ENCODE measurements at regions not wholly inside any gene's neighbourhood (a gene's known extent, or its start where the extent isn't known, plus 50 kb on each side); places are given as distances from the start of the nearest gene placed in this dataset.

DNA sequence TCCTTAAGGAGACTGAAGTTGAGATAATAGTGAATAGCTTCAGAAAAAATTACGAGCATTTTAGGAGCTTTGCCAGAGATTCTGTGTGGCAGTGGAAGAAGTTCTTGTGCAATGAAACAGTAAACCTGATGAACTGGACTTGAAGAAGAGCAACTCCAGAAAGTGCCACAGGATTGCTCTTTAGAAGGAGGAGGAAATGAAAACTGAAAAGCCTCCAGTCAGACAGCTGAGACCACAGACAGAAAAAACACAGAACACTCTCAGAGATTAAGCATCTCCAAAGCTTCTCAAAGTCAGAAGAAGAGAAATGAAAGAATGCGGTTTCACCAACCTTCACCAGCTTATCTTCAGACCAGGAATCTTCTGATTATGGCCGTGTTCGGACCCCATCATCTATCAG is 329.7 kb upstream of the CNTNAP5 start:
- no peak overlapping the region for H2AFZ ChIP-seq (ENCODE audit: control insufficient read depth, low read depth, low read length)
- no peaks in the 10 kb centered on the region for H3K79me2 ChIP-seq (ENCODE audit: control insufficient read depth, insufficient read depth, low read length)
- no peaks in the 10 kb centered on the region for H3K4me1 ChIP-seq (ENCODE audit: control insufficient read depth, insufficient read depth, low read length)
- intact Hi-C loops (cut with micrococcal nuclease; ENCODE audit: unreplicated experiment) (no loop called here), in situ Hi-C loops (cut with MboI) (no loop called here)
- H3K27me3 ChIP-seq (replicated peaks in 1 of 2; ENCODE audit: control insufficient read depth in 2 of 2, insufficient read depth in 2 of 2, low read length in 1 of 2) = no peaks in the 10 kb centered on the region
- H3K9ac ChIP-seq (ENCODE audit: control insufficient read depth, insufficient read depth, low read length) = no peak overlapping the region
- H3K4me2 ChIP-seq (ENCODE audit: control insufficient read depth, insufficient read depth) = no peak overlapping the region
- ATAC-seq (no peak), FAIRE-seq (no peak), DNase-seq (ENCODE audit: low read depth, low spot score) (no peak)
- WGBS (ENCODE audit: insufficient coverage, insufficient replicate concordance, low lambda C conversion rate, missing lambda C conversion rate) = 1% methylated on average over 4 of the region's 4 CpGs
- no peaks in the 10 kb centered on the region for H3K36me3 ChIP-seq (ENCODE audit: control insufficient read depth in 2 of 2, insufficient read depth in 2 of 2, low read length in 1 of 2)
- H4K20me1 ChIP-seq (ENCODE audit: control insufficient read depth, insufficient read depth) = no peaks in the 10 kb centered on the region
- ChIA-PET SMC1A (ENCODE audit: uncharacterized antibody, unreplicated experiment) (no interaction called here), POLR2A (no interaction called here), RAD21 (ENCODE audit: unreplicated experiment) (no interaction called here), CTCF (no interaction called here)
- no peaks in the 10 kb centered on the region for H3K9me3 ChIP-seq (replicated peaks; ENCODE audit: control insufficient read depth, insufficient read depth, low read length)
- TF ChIP-seq NFYB (IDR thresholded peaks at IDR 0.05; ENCODE audit: insufficient read depth, low read depth, low read length) (no peak), ESRRA (IDR thresholded peaks at IDR 0.05; ENCODE audit: low read length) (no peak), TARDBP (IDR thresholded peaks at IDR 0.05; ENCODE audit: borderline replicate concordance) (no peak), EZH2 (IDR thresholded peaks at IDR 0.05; ENCODE audit: borderline replicate concordance, control insufficient read depth, low read depth, low read length) (no peak)
- TF ChIP-seq, protein P1, sequence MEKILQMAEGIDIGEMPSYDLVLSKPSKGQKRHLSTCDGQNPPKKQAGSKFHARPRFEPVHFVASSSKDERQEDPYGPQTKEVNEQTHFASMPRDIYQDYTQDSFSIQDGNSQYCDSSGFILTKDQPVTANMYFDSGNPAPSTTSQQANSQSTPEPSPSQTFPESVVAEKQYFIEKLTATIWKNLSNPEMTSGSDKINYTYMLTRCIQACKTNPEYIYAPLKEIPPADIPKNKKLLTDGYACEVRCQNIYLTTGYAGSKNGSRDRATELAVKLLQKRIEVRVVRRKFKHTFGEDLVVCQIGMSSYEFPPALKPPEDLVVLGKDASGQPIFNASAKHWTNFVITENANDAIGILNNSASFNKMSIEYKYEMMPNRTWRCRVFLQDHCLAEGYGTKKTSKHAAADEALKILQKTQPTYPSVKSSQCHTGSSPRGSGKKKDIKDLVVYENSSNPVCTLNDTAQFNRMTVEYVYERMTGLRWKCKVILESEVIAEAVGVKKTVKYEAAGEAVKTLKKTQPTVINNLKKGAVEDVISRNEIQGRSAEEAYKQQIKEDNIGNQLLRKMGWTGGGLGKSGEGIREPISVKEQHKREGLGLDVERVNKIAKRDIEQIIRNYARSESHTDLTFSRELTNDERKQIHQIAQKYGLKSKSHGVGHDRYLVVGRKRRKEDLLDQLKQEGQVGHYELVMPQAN (conservative IDR thresholded peaks at IDR 0.05) = no peak
- no peak overlapping the region for H3K4me3 ChIP-seq
- BruUV-seq (replicated peaks) = no TSS peak
- H3K27ac ChIP-seq (ENCODE audit: control insufficient read depth, insufficient read depth) = no peak overlapping the region

DNA sequence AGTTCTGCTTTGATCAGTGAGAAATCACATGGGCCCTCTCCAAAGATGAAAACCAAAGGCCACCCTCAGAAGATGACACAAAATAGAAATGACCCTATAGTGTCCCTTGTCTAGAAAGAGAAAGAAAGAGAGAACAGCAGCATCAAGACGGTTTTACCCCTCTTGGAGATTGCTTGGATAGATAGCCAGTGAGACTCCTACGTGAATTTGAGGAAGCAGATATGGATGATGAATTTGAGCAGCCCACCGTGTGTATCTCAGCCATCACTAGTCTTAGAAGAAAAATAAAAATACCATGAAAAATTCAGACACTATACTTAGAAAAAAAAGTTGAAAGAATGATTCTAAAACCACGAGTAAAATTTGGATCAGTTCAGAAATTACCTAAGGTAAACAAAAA is 329.1 kb upstream of the CNTNAP5 start:
- FAIRE-seq (no peak), ATAC-seq (no peak), DNase-seq (ENCODE audit: low read depth, low spot score) (no peak)
- intact Hi-C loops (cut with micrococcal nuclease; ENCODE audit: unreplicated experiment) (no loop called here), in situ Hi-C loops (cut with MboI) (no loop called here)
- H3K36me3 ChIP-seq (ENCODE audit: control insufficient read depth in 2 of 2, insufficient read depth in 2 of 2, low read length in 1 of 2) = no peaks in the 10 kb centered on the region
- ChIA-PET SMC1A (ENCODE audit: uncharacterized antibody, unreplicated experiment) (no interaction called here), POLR2A (no interaction called here), RAD21 (ENCODE audit: unreplicated experiment) (no interaction called here), CTCF (no interaction called here)
- WGBS (ENCODE audit: insufficient coverage, insufficient replicate concordance, low lambda C conversion rate, missing lambda C conversion rate) = 0% methylated on average over 4 of the region's 4 CpGs
- H2AFZ ChIP-seq (ENCODE audit: control insufficient read depth, low read depth, low read length) = no peak overlapping the region
- H3K4me3 ChIP-seq = no peak overlapping the region
- no peak overlapping the region for H3K27ac ChIP-seq (ENCODE audit: control insufficient read depth, insufficient read depth)
- H3K9ac ChIP-seq (ENCODE audit: control insufficient read depth, insufficient read depth, low read length) = no peak overlapping the region
- no peaks in the 10 kb centered on the region for H3K9me3 ChIP-seq (replicated peaks; ENCODE audit: control insufficient read depth, insufficient read depth, low read length)
- no peaks in the 10 kb centered on the region for H3K79me2 ChIP-seq (ENCODE audit: control insufficient read depth, insufficient read depth, low read length)
- no peaks in the 10 kb centered on the region for H4K20me1 ChIP-seq (ENCODE audit: control insufficient read depth, insufficient read depth)
- H3K27me3 ChIP-seq (replicated peaks in 1 of 2; ENCODE audit: control insufficient read depth in 2 of 2, insufficient read depth in 2 of 2, low read length in 1 of 2) = no peaks in the 10 kb centered on the region
- H3K4me2 ChIP-seq (ENCODE audit: control insufficient read depth, insufficient read depth) = no peak overlapping the region
- H3K4me1 ChIP-seq (ENCODE audit: control insufficient read depth, insufficient read depth, low read length) = no peaks in the 10 kb centered on the region
- BruUV-seq (replicated peaks) = no TSS peak
- no peak for TF ChIP-seq SREBF1 (IDR thresholded peaks at IDR 0.05; ENCODE audit: low read length)
- no peak for TF ChIP-seq MEF2A (IDR thresholded peaks at IDR 0.05; ENCODE audit: insufficient read depth, low read depth, low read length)
- TF ChIP-seq ZNF24 (IDR thresholded peaks at IDR 0.05) = no peak
- no peak for TF ChIP-seq POLR2AphosphoS2 (IDR thresholded peaks at IDR 0.05; ENCODE audit: low read depth, low read length)
- TF ChIP-seq ASH2L (IDR thresholded peaks at IDR 0.05; ENCODE audit: borderline replicate concordance, low read depth) = no peak
- no peak for TF ChIP-seq EGR1 (IDR thresholded peaks at IDR 0.05; ENCODE audit: borderline replicate concordance in 1 of 2, low read depth in 2 of 2, low read length in 2 of 2)
- TF ChIP-seq ZNF217 (IDR thresholded peaks at IDR 0.05) = no peak
- TF ChIP-seq WRNIP1 (IDR thresholded peaks at IDR 0.05; ENCODE audit: borderline replicate concordance, low read depth, low read length) = no peak
- TF ChIP-seq MTA3 (IDR thresholded peaks at IDR 0.05; ENCODE audit: borderline replicate concordance, low read length) = no peak
